Tibial artery (tissue), 4 donors: ENCODE measurements at regions not wholly inside any gene's neighbourhood (a gene's known extent, or its start where the extent isn't known, plus 50 kb on each side); places are given as distances from the start of the nearest gene placed in this dataset.

Source experiments
- DNase-seq, 2 donors: peaks; one replicate each; pipeline ENCODE4 v3.0.0-alpha.2; 2019
- H3K27ac ChIP-seq, 2 donors: fragments of 200-600 bp; sonication (generic) in 1 of 2; 1 replicate in 1 of 2; 2 replicates in 1 of 2; pipeline ENCODE4 v1.5.1; 2018 to 2019; ENCODE audit warnings: mild to moderate bottlenecking in 1 of 2
- H3K27me3 ChIP-seq, 2 donors: fragments of 200-600 bp; sonication (generic) in 1 of 2; one replicate each; pipeline versions ENCODE4 v1.5.1 to v1.6.0; 2016 to 2019
- H3K36me3 ChIP-seq, 3 donors: fragments of 200-600 bp; sonication (generic) in 2 of 3; one replicate each; pipeline ENCODE4 v1.5.1; 2016 to 2019; ENCODE audit warnings: mild to moderate bottlenecking in 2 of 3
- H3K4me1 ChIP-seq, 4 donors: fragments of 200-600 bp; sonication (generic) in 2 of 4; 1 replicate in 3 of 4; 2 replicates in 1 of 4; pipeline ENCODE4 v1.5.1; 2016 to 2019
- H3K4me3 ChIP-seq, 2 donors: fragments of 200-600 bp; sonication (generic) in 1 of 2; 1 replicate in 1 of 2; 2 replicates in 1 of 2; pipeline ENCODE4 v1.5.1; 2018 to 2019; ENCODE audit warnings: mild to moderate bottlenecking in 2 of 2
- H3K9me3 ChIP-seq, 3 donors: fragments of 200-600 bp; sonication (generic) in 1 of 3; one replicate each; pipeline ENCODE4 v1.5.1; 2016 to 2019
- intact Hi-C: fragments of 100-400 bp; cut with DNase I; formaldehyde crosslinking; loops from one replicate; pipeline ENCODE4 v1.15.0; 2023; ENCODE audit warnings: low total_unique reads
- TF ChIP-seq, protein P1 (sequence below), 2 experiments: fragments of 200-600 bp in 1 of 2; fragments of 450-650 bp in 1 of 2; IDR thresholded peaks; one replicate each; pipeline ENCODE4 v1.5.1; 2017 to 2019; ENCODE audit warnings: antibody characterized with exemption in 2 of 2, mild to moderate bottlenecking in 1 of 2, moderate library complexity in 1 of 2

DNA sequence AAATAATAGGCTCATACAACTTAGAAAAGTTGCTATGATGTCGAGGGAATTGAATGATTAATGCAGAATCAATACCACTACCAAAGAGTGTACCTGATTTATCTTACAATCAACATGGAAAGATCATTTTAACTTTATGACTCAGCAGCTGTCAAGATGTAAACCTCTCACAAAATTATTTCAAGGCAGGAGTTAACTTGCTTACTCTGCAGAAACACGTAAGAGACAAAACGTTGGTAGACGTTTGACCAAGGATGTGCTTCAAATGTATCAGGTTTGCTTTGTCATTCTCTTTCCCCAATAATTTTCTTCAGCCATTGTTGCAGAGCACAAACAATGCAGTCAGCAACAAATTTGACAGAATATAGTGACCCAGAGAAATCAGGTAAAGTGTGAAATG is 415.8 kb upstream of the KIF2B start:
- H3K27me3 ChIP-seq = no peaks in the 10 kb centered on the region
- H3K27ac ChIP-seq = no peak overlapping the region
- H3K9me3 ChIP-seq = peaks cover 0 to 6% (median 0%) of the 10 kb centered on the region in 3 donors
- no peak for DNase-seq
- intact Hi-C loops = no loop called here
- no peak overlapping the region for H3K4me3 ChIP-seq
- no peaks in the 10 kb centered on the region for H3K36me3 ChIP-seq
- TF ChIP-seq, protein P1, sequence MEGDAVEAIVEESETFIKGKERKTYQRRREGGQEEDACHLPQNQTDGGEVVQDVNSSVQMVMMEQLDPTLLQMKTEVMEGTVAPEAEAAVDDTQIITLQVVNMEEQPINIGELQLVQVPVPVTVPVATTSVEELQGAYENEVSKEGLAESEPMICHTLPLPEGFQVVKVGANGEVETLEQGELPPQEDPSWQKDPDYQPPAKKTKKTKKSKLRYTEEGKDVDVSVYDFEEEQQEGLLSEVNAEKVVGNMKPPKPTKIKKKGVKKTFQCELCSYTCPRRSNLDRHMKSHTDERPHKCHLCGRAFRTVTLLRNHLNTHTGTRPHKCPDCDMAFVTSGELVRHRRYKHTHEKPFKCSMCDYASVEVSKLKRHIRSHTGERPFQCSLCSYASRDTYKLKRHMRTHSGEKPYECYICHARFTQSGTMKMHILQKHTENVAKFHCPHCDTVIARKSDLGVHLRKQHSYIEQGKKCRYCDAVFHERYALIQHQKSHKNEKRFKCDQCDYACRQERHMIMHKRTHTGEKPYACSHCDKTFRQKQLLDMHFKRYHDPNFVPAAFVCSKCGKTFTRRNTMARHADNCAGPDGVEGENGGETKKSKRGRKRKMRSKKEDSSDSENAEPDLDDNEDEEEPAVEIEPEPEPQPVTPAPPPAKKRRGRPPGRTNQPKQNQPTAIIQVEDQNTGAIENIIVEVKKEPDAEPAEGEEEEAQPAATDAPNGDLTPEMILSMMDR (IDR thresholded peaks at IDR 0.05) = no peak
- H3K4me1 ChIP-seq = no peaks in the 10 kb centered on the region

DNA sequence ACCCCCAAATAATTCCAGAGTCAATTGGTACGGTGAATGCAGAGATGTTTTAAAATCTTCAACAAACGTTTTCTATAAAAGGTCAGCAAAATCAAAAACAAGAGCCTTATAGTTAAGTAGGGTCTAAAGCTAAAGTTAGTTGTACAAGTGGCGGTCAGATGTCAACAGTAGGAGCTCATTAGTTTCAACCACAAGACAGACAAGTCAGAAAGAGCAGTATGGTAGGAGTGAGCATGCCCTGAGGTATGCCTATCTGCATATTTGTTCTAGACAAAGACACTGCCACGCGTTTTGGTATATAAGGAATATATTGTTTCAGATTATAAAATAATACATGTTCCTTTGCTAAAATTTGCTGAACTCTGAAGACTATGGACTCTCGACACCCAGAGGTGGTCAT is 431.5 kb upstream of the KIF2B start:
- intact Hi-C loops = no loop called here
- Histone ChIP-seq H3K9me3 (no peaks in the 10 kb centered on the region), H3K4me3 (no peak overlapping the region), H3K27me3 (no peaks in the 10 kb centered on the region), H3K27ac (no peak overlapping the region), H3K4me1 (no peaks in the 10 kb centered on the region), H3K36me3 (no peaks in the 10 kb centered on the region)
- DNase-seq = no peak
- TF ChIP-seq, protein P1 (IDR thresholded peaks at IDR 0.05) = no peak

DNA sequence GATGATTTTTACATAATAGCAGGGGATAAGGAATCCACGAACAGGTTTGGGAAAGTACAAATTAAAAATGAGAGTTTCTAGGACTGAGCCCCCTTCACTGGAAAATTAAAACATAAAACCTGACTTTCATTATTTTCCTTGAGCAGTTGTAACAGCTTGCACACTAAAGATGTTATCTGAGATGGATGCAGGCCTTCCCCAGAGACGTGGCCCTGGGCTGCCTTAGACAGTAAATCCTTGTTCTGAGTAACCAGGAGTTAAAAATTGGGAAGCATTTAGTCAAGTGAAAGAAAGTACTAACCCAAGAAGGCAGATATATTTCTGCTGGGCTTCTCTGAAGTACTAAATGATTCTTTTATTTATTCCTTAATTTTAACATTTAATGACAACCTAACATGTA is 432.2 kb upstream of the KIF2B start:
- TF ChIP-seq, protein P1 (IDR thresholded peaks at IDR 0.05) = no peak
- no peaks in the 10 kb centered on the region for H3K9me3 ChIP-seq
- intact Hi-C loops = no loop called here
- DNase-seq = no peak
- H3K4me1 ChIP-seq = no peaks in the 10 kb centered on the region
- H3K4me3 ChIP-seq = no peak overlapping the region
- H3K27me3 ChIP-seq = no peaks in the 10 kb centered on the region
- H3K27ac ChIP-seq = no peak overlapping the region
- H3K36me3 ChIP-seq = no peaks in the 10 kb centered on the region

DNA sequence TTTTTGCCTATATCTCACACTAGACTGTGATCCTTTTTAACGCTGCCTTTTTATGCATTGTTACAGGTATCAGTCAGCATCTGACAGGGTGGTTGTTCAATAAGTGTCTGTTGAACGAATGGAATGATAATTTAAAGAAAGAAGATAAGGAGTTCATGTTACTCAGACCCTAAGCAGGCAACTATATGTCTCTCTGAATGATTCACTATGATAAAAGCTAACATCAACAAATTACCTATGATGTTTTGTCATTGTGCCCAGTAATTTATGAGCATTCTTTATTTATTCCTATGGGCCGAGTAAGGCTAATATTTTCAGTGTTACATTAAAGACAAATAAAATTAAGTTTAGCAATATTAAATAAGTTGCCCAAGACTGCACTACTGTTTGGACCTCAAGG is 435.0 kb upstream of the KIF2B start:
- no peaks in the 10 kb centered on the region for H3K27me3 ChIP-seq
- DNase-seq = no peak
- H3K27ac ChIP-seq = no peak overlapping the region
- TF ChIP-seq, protein P1 (IDR thresholded peaks at IDR 0.05) = no peak
- H3K36me3 ChIP-seq = no peaks in the 10 kb centered on the region
- H3K4me1 ChIP-seq = no peaks in the 10 kb centered on the region
- no peak overlapping the region for H3K4me3 ChIP-seq
- no peaks in the 10 kb centered on the region for H3K9me3 ChIP-seq
- intact Hi-C loops = no loop called here

DNA sequence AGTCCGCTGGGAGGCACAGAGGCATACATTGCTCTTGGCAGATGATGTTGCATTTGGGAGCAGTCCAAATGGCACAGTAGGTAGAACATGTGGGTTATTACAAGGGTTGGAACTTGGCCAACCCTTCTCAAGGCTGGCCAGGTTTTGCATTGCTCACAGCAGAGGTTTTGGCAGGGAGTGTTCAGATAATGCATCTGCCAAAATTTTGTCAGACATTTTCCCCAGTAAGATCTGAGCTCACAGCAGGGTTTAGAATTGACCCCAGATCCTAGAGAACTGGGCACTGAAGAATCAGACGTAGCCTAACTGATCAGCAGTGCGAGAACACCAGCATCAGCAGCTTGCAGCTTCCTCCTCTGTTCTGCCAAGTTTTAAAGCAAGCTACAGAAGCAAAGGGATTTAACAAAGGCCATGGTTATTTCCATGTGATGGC is 468.8 kb upstream of the KIF2B start:
- H3K27ac ChIP-seq = no peak overlapping the region
- intact Hi-C loops = no loop called here
- H3K9me3 ChIP-seq = no peaks in the 10 kb centered on the region
- H3K27me3 ChIP-seq = no peaks in the 10 kb centered on the region
- no peak for DNase-seq
- peaks cover 0 to 8% (median 0%) of the 10 kb centered on the region in 4 donors for H3K4me1 ChIP-seq
- H3K36me3 ChIP-seq = no peaks in the 10 kb centered on the region
- TF ChIP-seq, protein P1 (IDR thresholded peaks at IDR 0.05) = no peak
- H3K4me3 ChIP-seq = no peak overlapping the region

DNA sequence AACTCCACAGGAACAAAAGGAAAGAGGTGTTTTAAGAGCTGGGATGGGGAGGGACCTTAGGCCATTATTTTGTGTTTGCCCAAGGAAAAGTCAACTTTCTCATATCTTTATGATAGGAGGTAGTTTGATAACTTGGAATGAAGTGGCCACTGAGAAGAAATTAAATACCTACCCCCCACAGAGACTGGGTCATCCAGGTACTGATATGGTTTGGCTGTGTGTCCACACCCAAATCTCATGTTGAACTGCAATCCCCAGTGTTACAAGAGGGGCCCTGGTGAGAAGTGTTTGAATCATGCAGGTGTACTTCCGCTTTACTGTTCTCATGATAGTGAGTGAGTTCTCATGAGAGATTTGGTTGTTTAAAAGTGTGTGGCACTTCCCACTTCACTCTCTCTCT is 477.9 kb upstream of the KIF2B start:
- TF ChIP-seq, protein P1 (IDR thresholded peaks at IDR 0.05) = no peak
- Histone ChIP-seq H3K27me3 (no peaks in the 10 kb centered on the region), H3K27ac (no peak overlapping the region), H3K9me3 (no peaks in the 10 kb centered on the region), H3K4me1 (no peaks in the 10 kb centered on the region), H3K36me3 (no peaks in the 10 kb centered on the region), H3K4me3 (no peak overlapping the region)
- intact Hi-C loops = no loop called here
- DNase-seq = no peak
